ENCODE measurements at regions not wholly inside any gene's neighbourhood (a gene's known extent, or its start where the extent isn't known, plus 50 kb on each side); places are given as distances from the start of the nearest gene placed in this dataset.

DNA sequence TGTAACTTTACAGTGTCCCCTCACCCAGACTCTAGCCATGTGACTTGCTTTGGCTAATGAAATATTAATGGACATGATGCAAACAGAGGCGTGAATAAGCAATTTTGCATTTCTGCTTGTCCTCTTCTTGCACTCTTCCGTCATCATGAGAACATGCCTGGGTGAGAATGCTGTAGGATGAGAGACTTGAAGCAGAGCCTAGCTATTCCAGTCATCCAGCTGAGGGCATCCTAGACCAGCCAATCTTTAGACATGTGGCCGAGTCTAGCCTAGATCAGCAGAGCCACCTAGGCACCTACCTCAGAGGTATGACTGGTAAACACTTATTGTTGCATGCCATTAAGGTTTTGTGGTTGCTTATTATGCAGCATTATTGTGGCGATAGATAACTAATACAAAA lies 450.5 kb upstream of the AZI2 start:
- TF ChIP-seq CTCF (IDR thresholded peaks at IDR 0.05) = peak; percentile 45
- no peak for TF ChIP-seq EZH2 (IDR thresholded peaks at IDR 0.05)
- no peak for TF ChIP-seq EZH2phosphoT487 (IDR thresholded peaks at IDR 0.05)
